ENCODE measurements at regions not wholly inside any gene's neighbourhood (a gene's known extent, or its start where the extent isn't known, plus 50 kb on each side); places are given as distances from the start of the nearest gene placed in this dataset.

- no peaks in the 10 kb centered on the region for H3K9me3 ChIP-seq (replicated peaks in 1 of 2; ENCODE audit: control insufficient read depth in 2 of 2, insufficient read depth in 1 of 2, low read depth in 1 of 2, low read length in 2 of 2)
- H3K4ac ChIP-seq (ENCODE audit: low read length), result no peak overlapping the region
- H2BK120ac ChIP-seq (ENCODE audit: low read depth, low read length), result no peak overlapping the region
- no CpG with 5 or more reads among the region's 1 CpG for WGBS, 2 donors (ENCODE audit: extremely low coverage in 2 of 2, insufficient read length in 2 of 2, insufficient replicate concordance in 1 of 2)
- no peak overlapping the region for H4K8ac ChIP-seq (ENCODE audit: low read depth, low read length)
- H2BK15ac ChIP-seq (ENCODE audit: low read length), result no peak overlapping the region
- H3K18ac ChIP-seq (ENCODE audit: low read length), result no peak overlapping the region
- H2AK5ac ChIP-seq (ENCODE audit: low read depth, low read length), result no peak overlapping the region
- H2BK5ac ChIP-seq (ENCODE audit: low read length), result no peak overlapping the region
- H4K91ac ChIP-seq (ENCODE audit: low read depth, low read length, poor library complexity), result no peak overlapping the region
- no peaks in the 10 kb centered on the region for H3K79me1 ChIP-seq (ENCODE audit: low read depth, low read length)
- no peak overlapping the region for H3K23ac ChIP-seq (ENCODE audit: low read depth, low read length, poor library complexity)
- H2BK12ac ChIP-seq (ENCODE audit: low read length), result no peak overlapping the region
- H3K4me1 ChIP-seq (ENCODE audit: control insufficient read depth in 2 of 2, insufficient read depth in 1 of 2, low read depth in 1 of 2, low read length in 2 of 2), result no peaks in the 10 kb centered on the region
- H3K27me3 ChIP-seq (ENCODE audit: control insufficient read depth in 3 of 3, insufficient read depth in 3 of 3, low read depth in 1 of 3, low read length in 3 of 3), result no peaks in the 10 kb centered on the region
- no peak overlapping the region for H2AFZ ChIP-seq (ENCODE audit: low read length)
- no peak overlapping the region for H3K4me2 ChIP-seq (ENCODE audit: insufficient read depth, low read length, poor library complexity, severe bottlenecking)
- no peak overlapping the region for H3K4me3 ChIP-seq (ENCODE audit: low read length in 2 of 2)
- DNase-seq (ENCODE audit: low spot score), result no peak
- no peak overlapping the region for H3K14ac ChIP-seq (ENCODE audit: low read length)
- no peaks in the 10 kb centered on the region for H3K36me3 ChIP-seq (replicated peaks in 1 of 2; ENCODE audit: control insufficient read depth in 2 of 2, insufficient read depth in 2 of 2, low read length in 2 of 2)
- no peak overlapping the region for H3K27ac ChIP-seq (replicated peaks; ENCODE audit: low read length)
- no peak overlapping the region for H3K9ac ChIP-seq (ENCODE audit: low read depth, low read length, poor library complexity)
These were observed 165.0 kb downstream of the HTR1B start for GRCh38 chr6:77298283-77298682.

GRCh38 chr6:77292564-77293546 lies 170.4 kb downstream of the HTR1B start:
- no peak overlapping the region for H3K9ac ChIP-seq (ENCODE audit: low read depth, low read length, poor library complexity)
- H3K14ac ChIP-seq (ENCODE audit: low read length), result no peak overlapping the region
- DNase-seq (ENCODE audit: low spot score), result no peak
- H3K36me3 ChIP-seq (replicated peaks in 1 of 2; ENCODE audit: control insufficient read depth in 2 of 2, insufficient read depth in 2 of 2, low read length in 2 of 2), result no peaks in the 10 kb centered on the region
- no peaks in the 10 kb centered on the region for H3K79me1 ChIP-seq (ENCODE audit: low read depth, low read length)
- H3K4me1 ChIP-seq (ENCODE audit: control insufficient read depth in 2 of 2, insufficient read depth in 1 of 2, low read depth in 1 of 2, low read length in 2 of 2), result no peaks in the 10 kb centered on the region
- H2BK120ac ChIP-seq (ENCODE audit: low read depth, low read length), result no peak overlapping the region
- H3K9me3 ChIP-seq (replicated peaks in 1 of 2; ENCODE audit: control insufficient read depth in 2 of 2, insufficient read depth in 1 of 2, low read depth in 1 of 2, low read length in 2 of 2), result no peaks in the 10 kb centered on the region
- H3K23ac ChIP-seq (ENCODE audit: low read depth, low read length, poor library complexity), result no peak overlapping the region
- H2BK15ac ChIP-seq (ENCODE audit: low read length), result no peak overlapping the region
- H3K4ac ChIP-seq (ENCODE audit: low read length), result no peak overlapping the region
- no peak overlapping the region for H4K8ac ChIP-seq (ENCODE audit: low read depth, low read length)
- no peak overlapping the region for H3K18ac ChIP-seq (ENCODE audit: low read length)
- WGBS, 2 donors (ENCODE audit: extremely low coverage in 2 of 2, insufficient read length in 2 of 2, insufficient replicate concordance in 1 of 2), result no CpG with 5 or more reads among the region's 7 CpGs
- no peak overlapping the region for H4K91ac ChIP-seq (ENCODE audit: low read depth, low read length, poor library complexity)
- H3K4me2 ChIP-seq (ENCODE audit: insufficient read depth, low read length, poor library complexity, severe bottlenecking), result no peak overlapping the region
- H2BK12ac ChIP-seq (ENCODE audit: low read length), result no peak overlapping the region
- H2BK5ac ChIP-seq (ENCODE audit: low read length), result no peak overlapping the region
- H3K27me3 ChIP-seq (ENCODE audit: control insufficient read depth in 3 of 3, insufficient read depth in 3 of 3, low read depth in 1 of 3, low read length in 3 of 3), result no peaks in the 10 kb centered on the region
- H2AFZ ChIP-seq (ENCODE audit: low read length), result no peak overlapping the region
- no peak overlapping the region for H2AK5ac ChIP-seq (ENCODE audit: low read depth, low read length)
- no peak overlapping the region for H3K4me3 ChIP-seq (ENCODE audit: low read length in 2 of 2)
- no peak overlapping the region for H3K27ac ChIP-seq (replicated peaks; ENCODE audit: low read length)

- no peak overlapping the region for H4K91ac ChIP-seq (ENCODE audit: low read depth, low read length, poor library complexity)
- H3K36me3 ChIP-seq (replicated peaks in 1 of 2; ENCODE audit: control insufficient read depth in 2 of 2, insufficient read depth in 2 of 2, low read length in 2 of 2), result no peaks in the 10 kb centered on the region
- H3K9ac ChIP-seq (ENCODE audit: low read depth, low read length, poor library complexity), result no peak overlapping the region
- H3K79me1 ChIP-seq (ENCODE audit: low read depth, low read length), result no peaks in the 10 kb centered on the region
- no peak overlapping the region for H3K27ac ChIP-seq (replicated peaks; ENCODE audit: low read length)
- H2BK120ac ChIP-seq (ENCODE audit: low read depth, low read length), result no peak overlapping the region
- H3K4ac ChIP-seq (ENCODE audit: low read length), result no peak overlapping the region
- no peaks in the 10 kb centered on the region for H3K27me3 ChIP-seq (ENCODE audit: control insufficient read depth in 3 of 3, insufficient read depth in 3 of 3, low read depth in 1 of 3, low read length in 3 of 3)
- no peak overlapping the region for H3K4me2 ChIP-seq (ENCODE audit: insufficient read depth, low read length, poor library complexity, severe bottlenecking)
- WGBS, 2 donors (ENCODE audit: extremely low coverage in 2 of 2, insufficient read length in 2 of 2, insufficient replicate concordance in 1 of 2), result no CpG with 5 or more reads among the region's 1 CpG
- H3K4me3 ChIP-seq (ENCODE audit: low read length in 2 of 2), result no peak overlapping the region
- no peak overlapping the region for H4K8ac ChIP-seq (ENCODE audit: low read depth, low read length)
- H2AFZ ChIP-seq (ENCODE audit: low read length), result no peak overlapping the region
- H2BK15ac ChIP-seq (ENCODE audit: low read length), result no peak overlapping the region
- no peak overlapping the region for H3K14ac ChIP-seq (ENCODE audit: low read length)
- no peak overlapping the region for H2AK5ac ChIP-seq (ENCODE audit: low read depth, low read length)
- no peak for DNase-seq (ENCODE audit: low spot score)
- H3K18ac ChIP-seq (ENCODE audit: low read length), result no peak overlapping the region
- H2BK5ac ChIP-seq (ENCODE audit: low read length), result no peak overlapping the region
- H3K4me1 ChIP-seq (ENCODE audit: control insufficient read depth in 2 of 2, insufficient read depth in 1 of 2, low read depth in 1 of 2, low read length in 2 of 2), result no peaks in the 10 kb centered on the region
- no peak overlapping the region for H3K23ac ChIP-seq (ENCODE audit: low read depth, low read length, poor library complexity)
- H3K9me3 ChIP-seq (replicated peaks in 1 of 2; ENCODE audit: control insufficient read depth in 2 of 2, insufficient read depth in 1 of 2, low read depth in 1 of 2, low read length in 2 of 2), result no peaks in the 10 kb centered on the region
- no peak overlapping the region for H2BK12ac ChIP-seq (ENCODE audit: low read length)
These were observed 172.5 kb downstream of the HTR1B start for GRCh38 chr6:77290798-77291197.

- Histone ChIP-seq H2BK5ac (ENCODE audit: low read length) (no peak overlapping the region), H4K91ac (ENCODE audit: low read depth, low read length, poor library complexity) (no peak overlapping the region), H2BK120ac (ENCODE audit: low read depth, low read length) (no peak overlapping the region), H3K79me1 (ENCODE audit: low read depth, low read length) (no peaks in the 10 kb centered on the region), H3K9ac (ENCODE audit: low read depth, low read length, poor library complexity) (no peak overlapping the region), H3K23ac (ENCODE audit: low read depth, low read length, poor library complexity) (no peak overlapping the region), H3K4me2 (ENCODE audit: insufficient read depth, low read length, poor library complexity, severe bottlenecking) (no peak overlapping the region), H3K27me3 (ENCODE audit: control insufficient read depth in 3 of 3, insufficient read depth in 3 of 3, low read depth in 1 of 3, low read length in 3 of 3) (no peaks in the 10 kb centered on the region), H3K27ac (replicated peaks; ENCODE audit: low read length) (no peak overlapping the region), H3K36me3 (replicated peaks in 1 of 2; ENCODE audit: control insufficient read depth in 2 of 2, insufficient read depth in 2 of 2, low read length in 2 of 2) (no peaks in the 10 kb centered on the region), H4K8ac (ENCODE audit: low read depth, low read length) (no peak overlapping the region), H3K4me3 (ENCODE audit: low read length in 2 of 2) (no peak overlapping the region), H2BK12ac (ENCODE audit: low read length) (no peak overlapping the region), H3K9me3 (replicated peaks in 1 of 2; ENCODE audit: control insufficient read depth in 2 of 2, insufficient read depth in 1 of 2, low read depth in 1 of 2, low read length in 2 of 2) (peaks cover 0 to 1% of the 10 kb centered on the region in 2 donors), H3K4ac (ENCODE audit: low read length) (no peak overlapping the region), H3K4me1 (ENCODE audit: control insufficient read depth in 2 of 2, insufficient read depth in 1 of 2, low read depth in 1 of 2, low read length in 2 of 2) (no peaks in the 10 kb centered on the region), H2AK5ac (ENCODE audit: low read depth, low read length) (no peak overlapping the region), H3K14ac (ENCODE audit: low read length) (no peak overlapping the region), H2BK15ac (ENCODE audit: low read length) (no peak overlapping the region), H3K18ac (ENCODE audit: low read length) (no peak overlapping the region), H2AFZ (ENCODE audit: low read length) (no peak overlapping the region)
- DNase-seq (ENCODE audit: low spot score), result no peak
- 100% methylated on average over 1 of the region's 3 CpGs; no CpG with 5 or more reads in 1 of the 2 donors for WGBS, 2 donors (ENCODE audit: extremely low coverage in 2 of 2, insufficient read length in 2 of 2, insufficient replicate concordance in 1 of 2)
These were observed 176.8 kb downstream of the HTR1B start for GRCh38 chr6:77286541-77286940.

Data from neuronal stem cell (in vitro differentiated cells).